OCI-LY7 (cell line): ENCODE measurements at regions not wholly inside any gene's neighbourhood (a gene's known extent, or its start where the extent isn't known, plus 50 kb on each side); places are given as distances from the start of the nearest gene placed in this dataset.

ENCODE experiments used
- EZH2phosphoT487 ChIP-seq: fragments of 200-600 bp; sonication (generic); IDR thresholded peaks from 2 replicates; pipeline ENCODE4 v1.6.1; 2018; ENCODE audit warnings: low read depth, borderline replicate concordance, mild to moderate bottlenecking, mixed run types, antibody characterized with exemption, low read length, moderate library complexity, mixed read lengths
- TF ChIP-seq, protein P1 (sequence below): fragments of 200-600 bp; sonication (generic); conservative IDR thresholded peaks from 2 replicates; pipeline ENCODE4 v1.5.1; 2014; ENCODE audit warnings: mild to moderate bottlenecking, antibody characterized with exemption, low read length, moderate library complexity, mixed read lengths

DNA sequence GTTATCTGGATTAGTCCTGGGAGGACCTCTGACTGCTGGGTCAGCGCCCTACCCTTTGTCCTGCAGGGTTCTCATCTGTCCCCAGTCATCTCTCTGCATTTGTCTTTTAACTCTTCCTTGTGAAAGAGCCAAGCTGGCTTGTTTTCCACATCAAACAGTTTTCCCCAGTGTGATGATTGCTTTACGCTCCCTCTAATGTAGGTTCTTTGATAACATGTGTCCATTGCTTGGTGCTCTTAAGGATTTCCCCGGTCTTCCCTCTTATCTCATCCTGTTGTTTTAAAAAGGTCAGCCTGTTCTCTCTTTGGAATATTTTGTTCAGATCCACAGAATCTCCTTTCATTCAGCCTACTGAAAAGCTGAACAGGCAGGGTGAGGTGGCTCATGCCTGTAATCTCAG lies 792.1 kb upstream of the RAB6C start:
- TF ChIP-seq, protein P1, sequence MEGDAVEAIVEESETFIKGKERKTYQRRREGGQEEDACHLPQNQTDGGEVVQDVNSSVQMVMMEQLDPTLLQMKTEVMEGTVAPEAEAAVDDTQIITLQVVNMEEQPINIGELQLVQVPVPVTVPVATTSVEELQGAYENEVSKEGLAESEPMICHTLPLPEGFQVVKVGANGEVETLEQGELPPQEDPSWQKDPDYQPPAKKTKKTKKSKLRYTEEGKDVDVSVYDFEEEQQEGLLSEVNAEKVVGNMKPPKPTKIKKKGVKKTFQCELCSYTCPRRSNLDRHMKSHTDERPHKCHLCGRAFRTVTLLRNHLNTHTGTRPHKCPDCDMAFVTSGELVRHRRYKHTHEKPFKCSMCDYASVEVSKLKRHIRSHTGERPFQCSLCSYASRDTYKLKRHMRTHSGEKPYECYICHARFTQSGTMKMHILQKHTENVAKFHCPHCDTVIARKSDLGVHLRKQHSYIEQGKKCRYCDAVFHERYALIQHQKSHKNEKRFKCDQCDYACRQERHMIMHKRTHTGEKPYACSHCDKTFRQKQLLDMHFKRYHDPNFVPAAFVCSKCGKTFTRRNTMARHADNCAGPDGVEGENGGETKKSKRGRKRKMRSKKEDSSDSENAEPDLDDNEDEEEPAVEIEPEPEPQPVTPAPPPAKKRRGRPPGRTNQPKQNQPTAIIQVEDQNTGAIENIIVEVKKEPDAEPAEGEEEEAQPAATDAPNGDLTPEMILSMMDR: no peak
- no peak for TF ChIP-seq EZH2phosphoT487
